K562 (cell line): ENCODE measurements at regions not wholly inside any gene's neighbourhood (a gene's known extent, or its start where the extent isn't known, plus 50 kb on each side); places are given as distances from the start of the nearest gene placed in this dataset.

ENCODE experiments used
- CCAR2 ChIP-seq: fragments of 200-400 bp; formaldehyde crosslinking; IDR thresholded peaks from 2 replicates; pipeline ENCODE4 v1.6.1; 2017; ENCODE audit warnings: mild to moderate bottlenecking, low read depth, low read length
- CTCF ChIP-seq, 3 experiments: IDR thresholded peaks in 2 of 3; conservative IDR thresholded peaks in 1 of 3; 2 replicates each; pipeline ENCODE4 v1.5.1; 2011 to 2012; ENCODE audit warnings: low read length in 3 of 3, mild to moderate bottlenecking in 3 of 3, control low read depth in 2 of 3, improper control_type of control experiment in 1 of 3, inconsistent platforms in 1 of 3, low read depth in 1 of 3, mixed read lengths in 1 of 3, moderate library complexity in 1 of 3; ENCODE audit not compliant: insufficient read depth in 2 of 3
- HMG20B ChIP-seq: fragments of 250-450 bp; sonication (Bioruptor Pico); IDR thresholded peaks from 2 replicates; pipeline ENCODE4 v1.5.0; 2021; ENCODE audit warnings: mild to moderate bottlenecking
- JUND ChIP-seq, 2 experiments: IDR thresholded peaks; 2 replicates in 1 of 2; 3 replicates in 1 of 2; pipeline ENCODE4 v1.6.1; 2011; ENCODE audit warnings: borderline replicate concordance in 2 of 2, low read depth in 2 of 2, low read length in 2 of 2, improper control_type of control experiment in 1 of 2, missing biosample characterization in 1 of 2, missing genetic modification characterization in 1 of 2, missing genetic modification reagents in 1 of 2
- PKNOX1 ChIP-seq: fragments of 450-650 bp; IDR thresholded peaks from 2 replicates; pipeline ENCODE4 v1.6.1; 2016
- PRDM10 ChIP-seq: fragments of 450-650 bp; IDR thresholded peaks from 2 replicates; pipeline ENCODE4 v1.6.1; 2018; ENCODE audit not compliant: partially characterized antibody
- SMARCC2 ChIP-seq: fragments of 450-650 bp; IDR thresholded peaks from 2 replicates; pipeline ENCODE4 v1.6.1; 2017; ENCODE audit warnings: antibody characterized with exemption, moderate library complexity, mild to moderate bottlenecking, low read depth
- ZBTB33 ChIP-seq: sonication (generic); formaldehyde crosslinking; IDR thresholded peaks from 2 replicates; pipeline ENCODE4 v1.8.1; 2023; ENCODE audit warnings: mild to moderate bottlenecking, missing genetic modification reagents
- ZBTB43 ChIP-seq: sonication (generic); formaldehyde crosslinking; IDR thresholded peaks from 2 replicates; pipeline ENCODE4 v1.8.0; 2023; ENCODE audit warnings: mild to moderate bottlenecking, missing genetic modification reagents
- ZBTB9 ChIP-seq: fragments of 450-650 bp; formaldehyde crosslinking; IDR thresholded peaks from 2 replicates; pipeline ENCODE4 v1.4.0; 2020; ENCODE audit warnings: mild to moderate bottlenecking, moderate library complexity
- ZHX1 ChIP-seq: fragments of 150-350 bp; conservative IDR thresholded peaks from 2 replicates; pipeline ENCODE4 v1.6.1; 2014; ENCODE audit warnings: low read length

- TF ChIP-seq ZBTB9 (CRISPR knock-in tag) (no peak), HMG20B (CRISPR knock-in tag) (no peak), JUND (IDR thresholded peaks at IDR 0.05; ENCODE audit: borderline replicate concordance, low read depth, low read length) (no peak), JUND (tag; IDR thresholded peaks at IDR 0.05; ENCODE audit: borderline replicate concordance, low read depth, low read length) (no peak), ZBTB33 (CRISPR knock-in tag) (no peak), ZHX1 (no peak), PRDM10 (no peak), SMARCC2 (no peak), CCAR2 (no peak), CTCF (IDR thresholded peaks at IDR 0.05 in 2 of 3, conservative IDR thresholded peaks at IDR 0.05 in 1 of 3; ENCODE audit: insufficient read depth in 2 of 3, low read depth in 1 of 3, low read length in 3 of 3) (no peak), PKNOX1 (no peak), ZBTB43 (CRISPR knock-in tag) (no peak)
Observed at GRCh38 chr20:16664020-16664419, 65.8 kb upstream of the SNRPB2 start.
